ENCODE measurements at regions not wholly inside any gene's neighbourhood (a gene's known extent, or its start where the extent isn't known, plus 50 kb on each side); places are given as distances from the start of the nearest gene placed in this dataset.
"Not testable (repeated sequence)": the region's sequence is repeated elsewhere in the genome, so short reads cannot be mapped to it uniquely, and the experiment has no call there.

DNA sequence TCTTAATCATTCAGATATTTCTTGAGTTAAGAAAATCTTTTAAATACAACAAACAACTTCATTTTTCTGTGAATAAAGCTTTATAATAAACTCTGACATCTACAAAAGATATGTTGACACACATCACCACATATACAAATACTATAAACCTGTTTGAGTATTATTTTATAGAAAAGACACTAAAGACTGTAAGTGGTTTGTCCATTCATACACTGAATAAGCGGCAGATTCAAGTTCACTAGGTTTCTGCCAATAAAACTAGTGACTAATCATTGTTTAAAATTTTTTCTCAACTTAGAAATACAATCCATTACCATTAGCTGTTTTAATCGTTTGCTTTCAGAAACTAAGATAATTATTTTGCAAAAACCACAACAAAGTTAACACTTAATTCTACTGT is 1900.0 kb downstream of the C4orf33 start:
- TF ChIP-seq, protein P1, sequence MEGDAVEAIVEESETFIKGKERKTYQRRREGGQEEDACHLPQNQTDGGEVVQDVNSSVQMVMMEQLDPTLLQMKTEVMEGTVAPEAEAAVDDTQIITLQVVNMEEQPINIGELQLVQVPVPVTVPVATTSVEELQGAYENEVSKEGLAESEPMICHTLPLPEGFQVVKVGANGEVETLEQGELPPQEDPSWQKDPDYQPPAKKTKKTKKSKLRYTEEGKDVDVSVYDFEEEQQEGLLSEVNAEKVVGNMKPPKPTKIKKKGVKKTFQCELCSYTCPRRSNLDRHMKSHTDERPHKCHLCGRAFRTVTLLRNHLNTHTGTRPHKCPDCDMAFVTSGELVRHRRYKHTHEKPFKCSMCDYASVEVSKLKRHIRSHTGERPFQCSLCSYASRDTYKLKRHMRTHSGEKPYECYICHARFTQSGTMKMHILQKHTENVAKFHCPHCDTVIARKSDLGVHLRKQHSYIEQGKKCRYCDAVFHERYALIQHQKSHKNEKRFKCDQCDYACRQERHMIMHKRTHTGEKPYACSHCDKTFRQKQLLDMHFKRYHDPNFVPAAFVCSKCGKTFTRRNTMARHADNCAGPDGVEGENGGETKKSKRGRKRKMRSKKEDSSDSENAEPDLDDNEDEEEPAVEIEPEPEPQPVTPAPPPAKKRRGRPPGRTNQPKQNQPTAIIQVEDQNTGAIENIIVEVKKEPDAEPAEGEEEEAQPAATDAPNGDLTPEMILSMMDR (conservative IDR thresholded peaks at IDR 0.05; ENCODE audit: low read depth, low read length), result no peak
- no peak for DNase-seq (ENCODE audit: low read depth)
- no peak overlapping the region for H3K4me3 ChIP-seq (ENCODE audit: low read depth, low read length)

- TF ChIP-seq, protein P1 (conservative IDR thresholded peaks at IDR 0.05; ENCODE audit: low read depth, low read length), result no peak
- no peak overlapping the region for H3K4me3 ChIP-seq (ENCODE audit: low read depth, low read length)
- DNase-seq (ENCODE audit: low read depth), result no peak
These were observed 1905.4 kb downstream of the C4orf33 start for GRCh38 chr4:131001371-131001770.

- H3K4me3 ChIP-seq (ENCODE audit: low read depth, low read length), result no peak overlapping the region
- TF ChIP-seq, protein P1 (conservative IDR thresholded peaks at IDR 0.05; ENCODE audit: low read depth, low read length), result no peak
- no peak for DNase-seq (ENCODE audit: low read depth)
These were observed 1906.2 kb downstream of the C4orf33 start for GRCh38 chr4:131002132-131002531.

- DNase-seq (ENCODE audit: low read depth), result no peak
- TF ChIP-seq, protein P1 (conservative IDR thresholded peaks at IDR 0.05; ENCODE audit: low read depth, low read length), result no peak
- no peak overlapping the region for H3K4me3 ChIP-seq (ENCODE audit: low read depth, low read length)
These were observed 1910.4 kb downstream of the C4orf33 start for GRCh38 chr4:131006388-131006787.

- not testable (repeated sequence) for DNase-seq (ENCODE audit: low read depth); H3K4me3 ChIP-seq (ENCODE audit: low read depth, low read length)
These were observed 1916.0 kb downstream of the C4orf33 start for GRCh38 chr4:131011961-131012360.

GRCh38 chr4:131013226-131013625 is 1917.3 kb downstream of the C4orf33 start:
- DNase-seq (ENCODE audit: low read depth), result no peak
- TF ChIP-seq, protein P1 (conservative IDR thresholded peaks at IDR 0.05; ENCODE audit: low read depth, low read length), result no peak
- H3K4me3 ChIP-seq (ENCODE audit: low read depth, low read length), result no peak overlapping the region

GRCh38 chr4:131026771-131027170 is 1930.8 kb downstream of the C4orf33 start:
- no peak overlapping the region for H3K4me3 ChIP-seq (ENCODE audit: low read depth, low read length)
- TF ChIP-seq, protein P1 (conservative IDR thresholded peaks at IDR 0.05; ENCODE audit: low read depth, low read length), result no peak
- DNase-seq (ENCODE audit: low read depth), result no peak

DNA sequence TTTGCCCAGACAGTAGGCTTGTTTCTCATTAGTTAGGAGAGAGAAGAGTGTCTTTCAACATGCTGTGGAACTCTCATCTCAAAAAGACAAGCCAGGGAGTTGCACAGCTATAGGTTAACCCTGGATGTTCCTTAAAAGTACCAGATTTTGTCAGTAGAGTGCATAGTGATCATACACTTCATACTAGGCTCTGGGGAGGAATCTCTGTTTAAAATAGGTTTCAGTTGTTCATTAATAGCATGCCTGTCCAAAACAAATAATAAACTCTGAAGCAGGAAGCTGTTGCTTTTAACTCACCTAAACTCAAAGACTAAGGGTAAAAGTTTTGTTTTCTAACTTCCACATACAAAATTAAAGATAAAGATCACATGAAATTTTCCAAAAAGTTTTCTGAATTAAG is 1948.4 kb downstream of the C4orf33 start:
- DNase-seq (ENCODE audit: low read depth), result no peak
- H3K4me3 ChIP-seq (ENCODE audit: low read depth, low read length), result no peak overlapping the region
- TF ChIP-seq, protein P1 (conservative IDR thresholded peaks at IDR 0.05; ENCODE audit: low read depth, low read length), result no peak

Data from choroid plexus epithelial cell (primary cell).